Osteocyte (in vitro differentiated cells): ENCODE measurements at regions not wholly inside any gene's neighbourhood (a gene's known extent, or its start where the extent isn't known, plus 50 kb on each side); places are given as distances from the start of the nearest gene placed in this dataset.

ENCODE experiments used
- DNase-seq: peaks from one replicate; pipeline ENCODE4 v3.0.0; 2021; ENCODE audit warnings: mixed read lengths; ENCODE audit not compliant: unreplicated experiment; ENCODE audit errors: extremely low spot score
- H3K27ac Mint-ChIP-seq: one replicate; pipeline ENCODE4 v1.8.0; 2021; ENCODE audit warnings: mild to moderate bottlenecking, mixed read lengths; ENCODE audit not compliant: unreplicated experiment
- H3K27me3 Mint-ChIP-seq: one replicate; pipeline ENCODE4 v1.8.0; 2021; ENCODE audit warnings: mixed read lengths; ENCODE audit not compliant: unreplicated experiment
- H3K36me3 Mint-ChIP-seq: one replicate; pipeline ENCODE4 v1.8.0; 2021; ENCODE audit warnings: mixed read lengths; ENCODE audit not compliant: unreplicated experiment
- H3K4me1 Mint-ChIP-seq: one replicate; pipeline ENCODE4 v1.8.0; 2021; ENCODE audit warnings: mixed read lengths; ENCODE audit not compliant: unreplicated experiment
- H3K4me3 Mint-ChIP-seq: one replicate; pipeline ENCODE4 v1.8.0; 2021; ENCODE audit warnings: mild to moderate bottlenecking, moderate library complexity, mixed read lengths; ENCODE audit not compliant: unreplicated experiment
- H3K9me3 Mint-ChIP-seq: one replicate; pipeline ENCODE4 v1.8.0; 2021; ENCODE audit warnings: mixed read lengths; ENCODE audit not compliant: unreplicated experiment
- TF ChIP-seq, protein P1 (sequence below): fragments of 200-600 bp; sonication (generic); IDR thresholded peaks from 2 replicates; pipeline ENCODE4 v1.5.0; 2021; ENCODE audit warnings: antibody characterized with exemption, mild to moderate bottlenecking, moderate library complexity

DNA sequence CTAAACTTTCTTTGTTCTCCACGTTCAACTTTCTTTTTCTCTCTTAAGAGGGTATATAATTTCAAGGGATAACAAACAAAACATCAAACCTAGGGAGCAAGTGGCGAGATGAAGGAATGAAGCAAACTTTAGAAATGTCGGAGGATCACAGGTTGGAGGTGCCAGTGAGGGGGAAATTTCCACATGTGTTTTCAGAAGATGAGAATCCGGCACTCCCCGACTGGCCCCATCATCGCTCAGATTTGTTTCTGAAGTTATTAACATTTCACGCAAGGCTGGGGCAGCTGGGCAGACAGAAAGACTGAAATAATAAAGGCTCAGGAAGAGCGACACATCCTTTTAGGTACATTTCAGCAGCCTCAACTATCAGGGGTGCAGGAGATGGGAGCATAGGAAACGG, 134.9 kb downstream of the SMIM20 start:
- TF ChIP-seq, protein P1, sequence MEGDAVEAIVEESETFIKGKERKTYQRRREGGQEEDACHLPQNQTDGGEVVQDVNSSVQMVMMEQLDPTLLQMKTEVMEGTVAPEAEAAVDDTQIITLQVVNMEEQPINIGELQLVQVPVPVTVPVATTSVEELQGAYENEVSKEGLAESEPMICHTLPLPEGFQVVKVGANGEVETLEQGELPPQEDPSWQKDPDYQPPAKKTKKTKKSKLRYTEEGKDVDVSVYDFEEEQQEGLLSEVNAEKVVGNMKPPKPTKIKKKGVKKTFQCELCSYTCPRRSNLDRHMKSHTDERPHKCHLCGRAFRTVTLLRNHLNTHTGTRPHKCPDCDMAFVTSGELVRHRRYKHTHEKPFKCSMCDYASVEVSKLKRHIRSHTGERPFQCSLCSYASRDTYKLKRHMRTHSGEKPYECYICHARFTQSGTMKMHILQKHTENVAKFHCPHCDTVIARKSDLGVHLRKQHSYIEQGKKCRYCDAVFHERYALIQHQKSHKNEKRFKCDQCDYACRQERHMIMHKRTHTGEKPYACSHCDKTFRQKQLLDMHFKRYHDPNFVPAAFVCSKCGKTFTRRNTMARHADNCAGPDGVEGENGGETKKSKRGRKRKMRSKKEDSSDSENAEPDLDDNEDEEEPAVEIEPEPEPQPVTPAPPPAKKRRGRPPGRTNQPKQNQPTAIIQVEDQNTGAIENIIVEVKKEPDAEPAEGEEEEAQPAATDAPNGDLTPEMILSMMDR, result no peak
- Mint-ChIP-seq H3K4me1 (peaks cover 20% of the 10 kb centered on the region), H3K4me3 (no peak overlapping the region), H3K27ac (peak overlapping the region; percentile 75), H3K36me3 (peaks cover 2% of the 10 kb centered on the region), H3K27me3 (peaks cover 4% of the 10 kb centered on the region), H3K9me3 (no peaks in the 10 kb centered on the region)
- DNase-seq, result no peak

DNA sequence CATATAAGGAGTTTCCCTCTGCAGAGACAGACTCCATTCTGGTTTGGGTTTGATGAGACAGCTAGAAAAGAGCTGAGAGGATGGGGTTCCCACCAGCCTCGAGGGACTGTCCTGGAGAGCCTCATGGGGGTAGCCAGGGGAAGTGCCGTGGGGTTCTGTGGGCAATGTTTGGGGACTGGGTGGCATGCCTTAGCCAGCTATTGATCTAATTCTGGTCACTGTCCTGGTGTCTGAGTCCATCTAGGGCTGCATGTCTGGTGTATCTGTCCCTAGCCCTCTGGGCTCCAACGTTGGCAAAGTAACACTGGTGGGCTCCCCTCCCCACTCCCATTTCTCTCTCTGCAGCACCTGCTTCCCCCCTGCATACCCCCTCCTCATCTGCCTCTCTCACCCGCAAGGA, 135.4 kb downstream of the SMIM20 start:
- Mint-ChIP-seq H3K27me3 (peaks cover 4% of the 10 kb centered on the region), H3K27ac (peak overlapping the region; percentile 75), H3K9me3 (no peaks in the 10 kb centered on the region), H3K4me1 (peaks cover 20% of the 10 kb centered on the region), H3K4me3 (no peak overlapping the region), H3K36me3 (peaks cover 2% of the 10 kb centered on the region)
- TF ChIP-seq, protein P1, result no peak
- DNase-seq, result no peak

DNA sequence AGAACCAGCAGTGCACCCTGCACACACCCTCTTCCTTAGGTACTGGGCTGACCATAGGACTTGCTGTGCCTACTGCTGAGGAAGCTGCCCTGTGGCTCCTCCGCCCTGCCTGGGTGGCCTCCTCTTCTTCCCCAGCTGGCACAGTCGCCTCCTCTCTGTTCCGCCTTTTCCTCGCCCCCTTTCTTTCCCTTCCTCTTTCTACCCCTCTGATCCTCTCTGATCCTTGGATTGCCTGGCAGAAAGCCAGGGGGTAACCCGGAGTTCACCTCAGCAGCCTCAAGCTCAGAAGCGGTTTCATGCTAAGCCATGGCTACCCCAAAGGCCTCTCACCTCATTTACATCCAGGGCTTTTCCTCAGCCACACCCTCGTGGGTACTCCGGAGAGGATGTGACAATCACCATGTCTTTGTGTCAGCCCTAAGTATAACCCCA, 136.2 kb downstream of the SMIM20 start:
- no peak overlapping the region for H3K4me3 Mint-ChIP-seq
- peak overlapping the region; percentile 33 for H3K27ac Mint-ChIP-seq
- peaks cover 2% of the 10 kb centered on the region for H3K27me3 Mint-ChIP-seq
- TF ChIP-seq, protein P1, result no peak
- peaks cover 2% of the 10 kb centered on the region for H3K36me3 Mint-ChIP-seq
- H3K4me1 Mint-ChIP-seq, result peaks cover 20% of the 10 kb centered on the region
- no peaks in the 10 kb centered on the region for H3K9me3 Mint-ChIP-seq
- DNase-seq, result no peak

DNA sequence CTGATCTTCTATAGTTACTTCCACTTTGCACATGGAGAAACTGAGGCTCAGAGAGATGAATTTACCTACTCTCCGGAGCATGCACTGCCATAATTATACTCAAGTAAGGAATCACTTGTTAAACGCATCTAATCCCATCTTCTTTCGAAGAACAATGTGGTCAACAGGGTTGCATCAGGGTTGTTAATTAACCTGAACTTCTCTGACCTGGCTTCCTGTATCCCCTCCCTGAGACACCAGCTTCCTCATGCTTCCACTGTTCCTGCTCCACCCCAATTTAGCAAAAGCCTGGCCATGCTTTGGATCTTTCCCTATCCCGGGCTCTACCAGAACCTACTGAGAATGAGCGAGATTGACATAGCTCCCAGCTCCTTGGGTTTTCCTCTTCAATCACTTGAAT, 136.7 kb downstream of the SMIM20 start:
- no peak for DNase-seq
- Mint-ChIP-seq H3K27ac (no peak overlapping the region), H3K4me1 (peaks cover 20% of the 10 kb centered on the region), H3K9me3 (no peaks in the 10 kb centered on the region), H3K4me3 (no peak overlapping the region), H3K36me3 (peaks cover 2% of the 10 kb centered on the region), H3K27me3 (peaks cover under 1% of the 10 kb centered on the region)
- TF ChIP-seq, protein P1, result no peak

DNA sequence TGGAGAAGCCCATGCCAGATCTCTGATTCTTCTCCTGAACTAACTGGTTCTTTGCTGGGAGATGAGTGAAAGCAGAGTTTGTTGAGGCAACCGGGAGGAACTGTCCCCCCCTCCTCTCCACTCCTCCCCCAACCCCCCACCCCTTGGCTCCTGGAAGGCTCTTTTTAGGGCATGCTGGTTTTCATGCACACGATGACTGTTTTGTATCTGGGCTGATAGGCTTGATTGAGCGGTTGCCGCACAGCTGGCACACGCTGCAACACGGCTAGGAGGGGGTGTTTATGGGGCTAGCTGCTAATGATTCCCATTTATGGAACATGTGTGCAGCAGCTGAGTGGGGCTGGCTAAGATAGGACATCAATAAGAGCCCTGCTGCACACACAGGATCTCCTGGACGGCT, 137.2 kb downstream of the SMIM20 start:
- Mint-ChIP-seq H3K9me3 (no peaks in the 10 kb centered on the region), H3K27me3 (peaks cover under 1% of the 10 kb centered on the region), H3K4me1 (peaks cover 20% of the 10 kb centered on the region), H3K4me3 (no peak overlapping the region), H3K36me3 (peaks cover 2% of the 10 kb centered on the region), H3K27ac (no peak overlapping the region)
- DNase-seq, result no peak
- TF ChIP-seq, protein P1, result no peak
